Endodermal cell (in vitro differentiated cells): ENCODE measurements at regions not wholly inside any gene's neighbourhood (a gene's known extent, or its start where the extent isn't known, plus 50 kb on each side); places are given as distances from the start of the nearest gene placed in this dataset.

Experiments
- DNase-seq: peaks from one replicate; pipeline ENCODE4 v3.0.0-alpha.2; 2017
- H3K27ac ChIP-seq: 2 replicates; pipeline ENCODE4 v1.5.1; 2013; ENCODE audit warnings: mild to moderate bottlenecking, low read depth, low read length, moderate library complexity
- H3K27me3 ChIP-seq: 2 replicates; pipeline ENCODE4 v1.6.1; 2013; ENCODE audit warnings: mild to moderate bottlenecking, low read length, moderate library complexity; ENCODE audit not compliant: insufficient read depth, control insufficient read depth, poor library complexity, severe bottlenecking
- H3K36me3 ChIP-seq: 2 replicates; pipeline ENCODE4 v1.7.0; 2013; ENCODE audit warnings: mild to moderate bottlenecking, low read length, moderate library complexity; ENCODE audit not compliant: control insufficient read depth, insufficient read depth
- H3K4me1 ChIP-seq: one replicate; pipeline ENCODE4 v1.7.0; 2013; ENCODE audit warnings: low read length; ENCODE audit not compliant: control insufficient read depth, insufficient read depth
- H3K4me3 ChIP-seq: 2 replicates; pipeline ENCODE4 v1.5.1; 2013; ENCODE audit warnings: mild to moderate bottlenecking, low read length, moderate library complexity
- H3K9ac ChIP-seq: 2 replicates; pipeline ENCODE4 v1.6.1; 2013; ENCODE audit warnings: mild to moderate bottlenecking, low read length, moderate library complexity; ENCODE audit not compliant: poor library complexity, severe bottlenecking; ENCODE audit errors: extremely low read depth
- H3K9me3 ChIP-seq: 2 replicates; pipeline ENCODE4 v1.6.1; 2013; ENCODE audit warnings: mild to moderate bottlenecking, low read length, moderate library complexity; ENCODE audit not compliant: control insufficient read depth
- H3K27ac Mint-ChIP-seq: 2 replicates; pipeline ENCODE4 v1.8.0; 2020; ENCODE audit warnings: mixed read lengths
- H3K27me3 Mint-ChIP-seq: 2 replicates; pipeline ENCODE4 v1.8.0; 2021; ENCODE audit warnings: mild to moderate bottlenecking, mixed read lengths; ENCODE audit not compliant: insufficient read depth
- H3K36me3 Mint-ChIP-seq: 2 replicates; pipeline ENCODE4 v1.8.0; 2020; ENCODE audit warnings: low read depth, mixed read lengths
- H3K4me1 Mint-ChIP-seq: 2 replicates; pipeline ENCODE4 v1.8.0; 2020; ENCODE audit warnings: mixed read lengths
- H3K4me3 Mint-ChIP-seq: 2 replicates; pipeline ENCODE4 v1.8.0; 2020; ENCODE audit warnings: mild to moderate bottlenecking, moderate library complexity, mixed read lengths
- H3K9me3 Mint-ChIP-seq: 2 replicates; pipeline ENCODE4 v1.8.0; 2020; ENCODE audit warnings: mild to moderate bottlenecking, mixed read lengths
- WGBS, 2 experiments: methylation state at CpG; one replicate each; pipeline versions ENCODE4 v1.1.5 to v1.1.7; 2013; ENCODE audit warnings: missing lambda C conversion rate in 2 of 2, mixed read lengths in 1 of 2; ENCODE audit not compliant: insufficient coverage in 1 of 2, insufficient read length in 1 of 2; 5-methylcytosine and 5-hydroxymethylcytosine counted together
- TF ChIP-seq, protein P1 (sequence below): fragments of 200-600 bp; sonication (generic); conservative IDR thresholded peaks from 2 replicates; pipeline ENCODE4 v1.5.0; 2021; ENCODE audit warnings: antibody characterized with exemption, mild to moderate bottlenecking

DNA sequence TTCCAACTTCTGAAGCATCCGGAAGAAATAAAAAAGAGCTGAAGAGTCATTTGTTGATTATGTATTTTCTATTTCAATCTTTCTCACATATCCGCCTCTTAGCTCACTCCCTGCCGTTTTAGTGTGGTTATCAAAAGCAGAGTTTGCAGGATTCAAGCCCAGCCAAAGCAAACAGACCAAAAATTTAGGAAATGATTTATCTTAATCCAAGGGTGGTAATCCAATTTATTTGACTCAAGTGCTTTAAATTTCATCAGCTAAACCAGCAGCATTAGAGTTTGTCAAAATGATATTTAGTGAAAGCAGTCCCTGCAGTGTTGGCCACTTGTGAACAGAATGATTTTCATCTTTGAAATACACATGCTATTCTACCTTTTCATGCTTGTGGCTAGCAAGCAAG is 129.3 kb upstream of the CCDC68 start:
- Histone ChIP-seq H3K27ac (no peak overlapping the region), H3K36me3 (no peaks in the 10 kb centered on the region), H3K4me3 (no peak overlapping the region), H3K4me1 (peaks cover 4% of the 10 kb centered on the region), H3K9me3 (no peaks in the 10 kb centered on the region), H3K27me3 (no peaks in the 10 kb centered on the region), H3K9ac (no peak overlapping the region)
- H3K4me3 Mint-ChIP-seq = no peak overlapping the region
- no peaks in the 10 kb centered on the region for H3K36me3 Mint-ChIP-seq
- no peak for DNase-seq
- H3K27me3 Mint-ChIP-seq = peaks cover 8% of the 10 kb centered on the region
- H3K9me3 Mint-ChIP-seq = no peaks in the 10 kb centered on the region
- TF ChIP-seq, protein P1, sequence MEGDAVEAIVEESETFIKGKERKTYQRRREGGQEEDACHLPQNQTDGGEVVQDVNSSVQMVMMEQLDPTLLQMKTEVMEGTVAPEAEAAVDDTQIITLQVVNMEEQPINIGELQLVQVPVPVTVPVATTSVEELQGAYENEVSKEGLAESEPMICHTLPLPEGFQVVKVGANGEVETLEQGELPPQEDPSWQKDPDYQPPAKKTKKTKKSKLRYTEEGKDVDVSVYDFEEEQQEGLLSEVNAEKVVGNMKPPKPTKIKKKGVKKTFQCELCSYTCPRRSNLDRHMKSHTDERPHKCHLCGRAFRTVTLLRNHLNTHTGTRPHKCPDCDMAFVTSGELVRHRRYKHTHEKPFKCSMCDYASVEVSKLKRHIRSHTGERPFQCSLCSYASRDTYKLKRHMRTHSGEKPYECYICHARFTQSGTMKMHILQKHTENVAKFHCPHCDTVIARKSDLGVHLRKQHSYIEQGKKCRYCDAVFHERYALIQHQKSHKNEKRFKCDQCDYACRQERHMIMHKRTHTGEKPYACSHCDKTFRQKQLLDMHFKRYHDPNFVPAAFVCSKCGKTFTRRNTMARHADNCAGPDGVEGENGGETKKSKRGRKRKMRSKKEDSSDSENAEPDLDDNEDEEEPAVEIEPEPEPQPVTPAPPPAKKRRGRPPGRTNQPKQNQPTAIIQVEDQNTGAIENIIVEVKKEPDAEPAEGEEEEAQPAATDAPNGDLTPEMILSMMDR = no peak
- no peak overlapping the region for H3K27ac Mint-ChIP-seq
- peaks cover 19% of the 10 kb centered on the region for H3K4me1 Mint-ChIP-seq
- 85% methylated on average over 2 of the region's 3 CpGs; no CpG with 5 or more reads in 1 of the 2 experiments for WGBS, 2 experiments

DNA sequence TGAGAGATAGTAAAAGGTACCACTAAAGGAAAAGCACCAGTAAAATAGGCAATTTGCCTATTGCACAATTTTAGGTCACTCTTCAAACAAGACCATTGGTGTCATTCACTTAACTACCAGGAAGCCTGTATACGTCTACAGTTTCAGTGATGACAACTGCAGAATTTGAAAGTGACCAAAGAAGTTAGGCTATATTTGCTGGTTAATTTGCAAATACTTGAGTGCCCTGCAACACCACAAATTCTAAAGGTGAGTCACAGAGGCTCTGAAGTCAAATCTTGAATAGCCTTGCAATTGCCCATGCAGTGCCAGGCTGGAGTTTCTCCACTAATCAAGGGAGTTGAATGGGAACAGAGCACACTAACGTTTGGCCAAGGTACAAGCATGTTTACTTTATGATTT is 128.7 kb upstream of the CCDC68 start:
- peaks cover 3% of the 10 kb centered on the region for H3K27me3 Mint-ChIP-seq
- 64 to 71% methylated on average over 2 of the region's 2 CpGs for WGBS, 2 experiments
- H3K27ac Mint-ChIP-seq = no peak overlapping the region
- peaks cover 19% of the 10 kb centered on the region for H3K4me1 Mint-ChIP-seq
- DNase-seq = no peak
- no peak overlapping the region for H3K4me3 ChIP-seq
- H3K4me3 Mint-ChIP-seq = no peak overlapping the region
- no peaks in the 10 kb centered on the region for H3K9me3 ChIP-seq
- H3K27ac ChIP-seq = no peak overlapping the region
- TF ChIP-seq, protein P1 = no peak
- H3K36me3 ChIP-seq = no peaks in the 10 kb centered on the region
- H3K9ac ChIP-seq = no peak overlapping the region
- H3K4me1 ChIP-seq = peaks cover 4% of the 10 kb centered on the region
- no peaks in the 10 kb centered on the region for H3K36me3 Mint-ChIP-seq
- no peaks in the 10 kb centered on the region for H3K9me3 Mint-ChIP-seq
- no peaks in the 10 kb centered on the region for H3K27me3 ChIP-seq

- no peak overlapping the region for H3K4me3 Mint-ChIP-seq
- H3K27me3 ChIP-seq = no peaks in the 10 kb centered on the region
- H3K4me1 ChIP-seq = peaks cover 4% of the 10 kb centered on the region
- no peaks in the 10 kb centered on the region for H3K9me3 Mint-ChIP-seq
- H3K36me3 ChIP-seq = no peaks in the 10 kb centered on the region
- TF ChIP-seq, protein P1 = no peak
- DNase-seq = no peak
- peaks cover 2% of the 10 kb centered on the region for H3K27me3 Mint-ChIP-seq
- no peak overlapping the region for H3K4me3 ChIP-seq
- H3K9me3 ChIP-seq = no peaks in the 10 kb centered on the region
- H3K36me3 Mint-ChIP-seq = no peaks in the 10 kb centered on the region
- H3K9ac ChIP-seq = no peak overlapping the region
- WGBS, 2 experiments = 87 to 97% methylated on average over 3 of the region's 3 CpGs
- H3K27ac ChIP-seq = no peak overlapping the region
- peaks cover 19% of the 10 kb centered on the region for H3K4me1 Mint-ChIP-seq
- no peak overlapping the region for H3K27ac Mint-ChIP-seq
These were observed 127.6 kb upstream of the CCDC68 start for GRCh38 chr18:55086906-55087305.
